Gastrocnemius medialis (tissue), 4 donors: ENCODE measurements at regions not wholly inside any gene's neighbourhood (a gene's known extent, or its start where the extent isn't known, plus 50 kb on each side); places are given as distances from the start of the nearest gene placed in this dataset.

Source experiments
- ATAC-seq, 2 donors: fragments of 150-250 bp; one replicate each; pipeline ENCODE4 v1.9.1; 2016
- DNase-seq, 2 donors: peaks; one replicate each; pipeline ENCODE4 v3.0.0-alpha.2; 2019
- H3K27ac ChIP-seq, 4 donors: fragments of 200-600 bp; sonication (generic); 1 replicate in 1 of 4; 2 replicates in 3 of 4; pipeline ENCODE4 v1.5.1; 2016 to 2018; ENCODE audit warnings: mild to moderate bottlenecking in 2 of 4, moderate library complexity in 1 of 4
- H3K27me3 ChIP-seq, 3 donors: fragments of 200-600 bp; sonication (generic) in 2 of 3; 1 replicate in 1 of 3; 2 replicates in 2 of 3; pipeline versions ENCODE4 v1.5.1 to v1.6.0; 2016 to 2019; ENCODE audit warnings: mild to moderate bottlenecking in 1 of 3, moderate library complexity in 1 of 3
- H3K36me3 ChIP-seq, 2 donors: fragments of 200-600 bp; sonication (generic) in 1 of 2; one replicate each; pipeline ENCODE4 v1.5.1; 2017 to 2018
- H3K4me1 ChIP-seq, 2 donors: fragments of 200-600 bp; sonication (generic) in 1 of 2; one replicate each; pipeline ENCODE4 v1.5.1; 2016 to 2017; ENCODE audit warnings: mild to moderate bottlenecking in 2 of 2
- H3K4me3 ChIP-seq, 4 donors: fragments of 200-600 bp; sonication (generic) in 3 of 4; 1 replicate in 1 of 4; 2 replicates in 3 of 4; pipeline ENCODE4 v1.5.1; 2016 to 2019; ENCODE audit warnings: mild to moderate bottlenecking in 2 of 4
- H3K9me3 ChIP-seq, 3 donors: fragments of 200-600 bp; sonication (generic) in 2 of 3; 1 replicate in 1 of 3; 2 replicates in 2 of 3; pipeline ENCODE4 v1.5.1; 2016 to 2019
- CTCF ChIP-seq, 5 experiments: fragments of 450-650 bp in 3 of 5; fragments of 200-600 bp in 2 of 5; sonication (generic) in 2 of 5; IDR thresholded peaks in 4 of 5; conservative IDR thresholded peaks in 1 of 5; 1 replicate in 4 of 5; 2 replicates in 1 of 5; pipeline ENCODE4 v1.5.1; 2016 to 2019; ENCODE audit warnings: antibody characterized with exemption in 5 of 5, mild to moderate bottlenecking in 3 of 5, moderate library complexity in 3 of 5
- POLR2A ChIP-seq, 2 donors: fragments of 450-650 bp; IDR thresholded peaks; one replicate each; pipeline ENCODE4 v1.6.1; 2017; ENCODE audit warnings: antibody characterized with exemption in 2 of 2, mild to moderate bottlenecking in 2 of 2, moderate library complexity in 2 of 2
- in situ Hi-C, 4 donors: fragments of 200-750 bp; cut with MboI; loops; one replicate each; pipeline versions ENCODE4 v1.15.0 to v1.8.0; 2017; ENCODE audit warnings: low sequenced_read_pairs in 4 of 4
- intact Hi-C: fragments of 100-400 bp; cut with DNase I; formaldehyde crosslinking; loops from one replicate; pipeline ENCODE4 v1.15.1; 2023; ENCODE audit warnings: low total_unique reads

- Histone ChIP-seq H3K4me1 (peaks cover 0 to 11% of the 10 kb centered on the region in 2 donors), H3K9me3 (no peaks in the 10 kb centered on the region), H3K27ac (no peak overlapping the region), H3K27me3 (no peaks in the 10 kb centered on the region), H3K4me3 (no peak overlapping the region), H3K36me3 (no peaks in the 10 kb centered on the region)
- no peak for ATAC-seq
- TF ChIP-seq CTCF (IDR thresholded peaks at IDR 0.05 in 4 of 5, conservative IDR thresholded peaks at IDR 0.05 in 1 of 5) (no peak), POLR2A (IDR thresholded peaks at IDR 0.05) (no peak)
- in situ Hi-C loops: no loop called here
- intact Hi-C loops: no loop called here
- no peak for DNase-seq
Observed at GRCh38 chr12:58268069-58268468, 326.7 kb downstream of the ATP23 start.

GRCh38 chr12:58269476-58269875, 328.1 kb downstream of the ATP23 start:
- peaks cover 0 to 11% of the 10 kb centered on the region in 2 donors for H3K4me1 ChIP-seq
- no peaks in the 10 kb centered on the region for H3K36me3 ChIP-seq
- H3K27me3 ChIP-seq: no peaks in the 10 kb centered on the region
- TF ChIP-seq POLR2A (IDR thresholded peaks at IDR 0.05) (no peak), CTCF (IDR thresholded peaks at IDR 0.05 in 4 of 5, conservative IDR thresholded peaks at IDR 0.05 in 1 of 5) (no peak)
- H3K4me3 ChIP-seq: no peak overlapping the region
- H3K27ac ChIP-seq: no peak overlapping the region
- no peaks in the 10 kb centered on the region for H3K9me3 ChIP-seq
- ATAC-seq (no peak), DNase-seq (no peak)
- intact Hi-C loops (no loop called here), in situ Hi-C loops (no loop called here)

- Histone ChIP-seq H3K4me1 (peaks cover 0 to 11% of the 10 kb centered on the region in 2 donors), H3K9me3 (no peaks in the 10 kb centered on the region), H3K4me3 (no peak overlapping the region), H3K27me3 (no peaks in the 10 kb centered on the region), H3K27ac (no peak overlapping the region), H3K36me3 (no peaks in the 10 kb centered on the region)
- ATAC-seq: no peak
- in situ Hi-C loops (no loop called here), intact Hi-C loops (no loop called here)
- TF ChIP-seq CTCF (IDR thresholded peaks at IDR 0.05 in 4 of 5, conservative IDR thresholded peaks at IDR 0.05 in 1 of 5) (no peak), POLR2A (IDR thresholded peaks at IDR 0.05) (no peak)
- no peak for DNase-seq
Observed at GRCh38 chr12:58270966-58271705, 329.8 kb downstream of the ATP23 start.

GRCh38 chr12:58272461-58272860, 331.1 kb downstream of the ATP23 start:
- intact Hi-C loops: no loop called here
- no peak for ATAC-seq

More at GRCh38 chr12:58272461-58272860, 331.1 kb downstream of the ATP23 start:
- in situ Hi-C loops: no loop called here
- TF ChIP-seq POLR2A (IDR thresholded peaks at IDR 0.05): no peak
- no peak for TF ChIP-seq CTCF (IDR thresholded peaks at IDR 0.05 in 4 of 5, conservative IDR thresholded peaks at IDR 0.05 in 1 of 5)
- no peaks in the 10 kb centered on the region for H3K27me3 ChIP-seq
- H3K36me3 ChIP-seq: no peaks in the 10 kb centered on the region
- H3K9me3 ChIP-seq: no peaks in the 10 kb centered on the region
- no peak overlapping the region for H3K27ac ChIP-seq
- H3K4me3 ChIP-seq: no peak overlapping the region
- peaks cover 0 to 11% of the 10 kb centered on the region in 2 donors for H3K4me1 ChIP-seq
- DNase-seq: no peak
